ENCODE measurements at regions not wholly inside any gene's neighbourhood (a gene's known extent, or its start where the extent isn't known, plus 50 kb on each side); places are given as distances from the start of the nearest gene placed in this dataset.

DNA sequence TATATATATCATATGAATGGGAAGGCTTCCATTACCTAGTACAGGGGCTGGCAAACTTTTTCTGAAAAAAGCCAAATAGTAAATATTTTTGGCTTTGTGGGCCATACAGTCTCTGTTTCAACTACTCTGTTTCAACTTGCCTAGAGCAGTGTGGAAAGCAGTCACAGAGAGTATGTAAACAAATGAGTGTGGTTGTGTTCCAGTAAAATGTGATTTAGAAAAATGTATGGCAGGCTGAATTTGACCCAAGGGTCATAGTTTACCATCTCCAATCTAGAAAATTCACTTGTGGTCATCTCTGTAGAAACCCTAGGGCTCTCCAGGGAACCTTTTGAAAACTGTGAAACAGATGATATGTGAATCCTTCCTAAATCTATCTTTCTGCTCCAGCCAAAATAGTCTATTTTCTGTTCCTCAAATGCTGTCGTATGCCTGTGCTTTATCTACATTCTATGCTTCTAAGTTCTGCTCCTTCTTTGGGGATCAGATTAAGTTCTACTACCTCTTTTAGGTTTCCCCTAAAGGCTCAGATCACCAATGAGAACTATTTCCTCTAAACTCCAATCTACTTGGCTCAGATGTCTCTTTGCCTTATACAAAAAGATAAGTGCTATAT lies 356.2 kb downstream of the METTL15 start:
- H3K36me3 ChIP-seq = no peaks in the 10 kb centered on the region
- TF ChIP-seq, protein P1, sequence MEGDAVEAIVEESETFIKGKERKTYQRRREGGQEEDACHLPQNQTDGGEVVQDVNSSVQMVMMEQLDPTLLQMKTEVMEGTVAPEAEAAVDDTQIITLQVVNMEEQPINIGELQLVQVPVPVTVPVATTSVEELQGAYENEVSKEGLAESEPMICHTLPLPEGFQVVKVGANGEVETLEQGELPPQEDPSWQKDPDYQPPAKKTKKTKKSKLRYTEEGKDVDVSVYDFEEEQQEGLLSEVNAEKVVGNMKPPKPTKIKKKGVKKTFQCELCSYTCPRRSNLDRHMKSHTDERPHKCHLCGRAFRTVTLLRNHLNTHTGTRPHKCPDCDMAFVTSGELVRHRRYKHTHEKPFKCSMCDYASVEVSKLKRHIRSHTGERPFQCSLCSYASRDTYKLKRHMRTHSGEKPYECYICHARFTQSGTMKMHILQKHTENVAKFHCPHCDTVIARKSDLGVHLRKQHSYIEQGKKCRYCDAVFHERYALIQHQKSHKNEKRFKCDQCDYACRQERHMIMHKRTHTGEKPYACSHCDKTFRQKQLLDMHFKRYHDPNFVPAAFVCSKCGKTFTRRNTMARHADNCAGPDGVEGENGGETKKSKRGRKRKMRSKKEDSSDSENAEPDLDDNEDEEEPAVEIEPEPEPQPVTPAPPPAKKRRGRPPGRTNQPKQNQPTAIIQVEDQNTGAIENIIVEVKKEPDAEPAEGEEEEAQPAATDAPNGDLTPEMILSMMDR (IDR thresholded peaks at IDR 0.05; ENCODE audit: borderline replicate concordance) = no peak
- DNase-seq = no peak
- intact Hi-C loops (cut with micrococcal nuclease) = no loop called here
- no peaks in the 10 kb centered on the region for H3K9me3 ChIP-seq (replicated peaks)
- H3K27me3 ChIP-seq (ENCODE audit: low read depth) = no peaks in the 10 kb centered on the region
- H3K27ac ChIP-seq (replicated peaks) = no peak overlapping the region
- H3K4me3 ChIP-seq = no peak overlapping the region
- no peaks in the 10 kb centered on the region for H3K4me1 ChIP-seq

DNA sequence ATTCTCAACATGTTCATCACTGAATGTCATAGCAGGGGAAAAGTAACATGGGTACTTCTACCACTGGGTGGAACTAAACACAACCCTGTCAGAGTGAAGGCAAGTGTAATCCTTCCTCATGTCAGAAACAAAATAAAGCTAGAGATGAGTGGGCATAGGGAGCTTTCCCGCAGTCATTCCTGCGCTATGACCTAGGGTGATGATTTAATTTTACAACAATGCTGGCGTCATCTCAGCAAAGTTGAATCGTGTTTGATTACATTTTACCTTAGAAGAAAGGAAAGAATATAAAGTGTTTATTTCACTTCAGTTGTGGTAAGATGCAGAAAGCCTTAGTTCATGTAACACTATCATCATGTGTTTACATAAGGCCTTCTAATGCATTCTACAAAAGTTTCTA lies 355.6 kb downstream of the METTL15 start:
- Histone ChIP-seq H3K27me3 (ENCODE audit: low read depth) (no peaks in the 10 kb centered on the region), H3K4me1 (no peaks in the 10 kb centered on the region), H3K36me3 (no peaks in the 10 kb centered on the region), H3K9me3 (replicated peaks) (no peaks in the 10 kb centered on the region), H3K27ac (replicated peaks) (no peak overlapping the region), H3K4me3 (no peak overlapping the region)
- no peak for DNase-seq
- intact Hi-C loops (cut with micrococcal nuclease) = no loop called here
- TF ChIP-seq, protein P1 (IDR thresholded peaks at IDR 0.05; ENCODE audit: borderline replicate concordance) = no peak

DNA sequence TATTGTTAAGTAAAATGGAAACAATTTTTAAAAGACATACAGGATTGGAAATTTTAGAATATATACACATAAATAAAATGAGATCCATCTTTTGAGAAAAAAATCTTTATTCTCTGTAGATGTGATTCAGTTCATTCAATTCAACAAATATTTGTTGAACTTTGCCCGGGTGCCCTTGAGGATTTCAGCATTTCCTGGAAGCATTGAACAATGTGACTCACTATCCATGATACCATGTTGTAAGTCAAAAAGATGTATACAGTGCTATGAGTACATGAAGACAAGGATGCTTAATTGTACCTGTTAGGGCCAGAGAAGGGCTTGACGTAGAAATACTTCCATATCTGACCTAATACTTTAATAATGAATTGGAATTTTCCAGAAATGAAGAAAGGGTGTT lies 353.7 kb downstream of the METTL15 start:
- TF ChIP-seq, protein P1 (IDR thresholded peaks at IDR 0.05; ENCODE audit: borderline replicate concordance) = no peak
- intact Hi-C loops (cut with micrococcal nuclease) = no loop called here
- Histone ChIP-seq H3K4me1 (no peaks in the 10 kb centered on the region), H3K36me3 (no peaks in the 10 kb centered on the region), H3K4me3 (no peak overlapping the region), H3K9me3 (replicated peaks) (no peaks in the 10 kb centered on the region), H3K27me3 (ENCODE audit: low read depth) (no peaks in the 10 kb centered on the region), H3K27ac (replicated peaks) (no peak overlapping the region)
- no peak for DNase-seq

DNA sequence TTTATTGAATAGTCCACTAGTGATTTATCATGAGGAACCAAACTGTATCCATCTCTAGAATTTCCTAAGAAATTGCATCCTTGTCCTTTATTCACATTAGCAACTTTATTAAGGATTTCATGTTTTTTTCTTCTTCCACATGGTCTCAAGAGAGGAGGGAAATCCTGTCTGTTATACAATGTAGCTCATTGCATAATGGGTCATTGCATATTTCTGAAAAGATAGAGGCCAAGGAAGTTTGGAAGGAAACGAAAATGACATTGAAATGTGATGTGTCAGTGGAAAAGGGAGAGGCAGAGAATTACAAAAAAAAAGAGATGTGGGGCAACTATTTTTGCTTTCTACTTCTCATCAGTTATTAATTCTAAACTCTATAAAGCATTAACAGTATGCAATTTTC lies 353.1 kb downstream of the METTL15 start:
- H3K27ac ChIP-seq (replicated peaks) = no peak overlapping the region
- no peaks in the 10 kb centered on the region for H3K27me3 ChIP-seq (ENCODE audit: low read depth)
- no peaks in the 10 kb centered on the region for H3K9me3 ChIP-seq (replicated peaks)
- H3K4me1 ChIP-seq = no peaks in the 10 kb centered on the region
- no peak for DNase-seq
- TF ChIP-seq, protein P1 (IDR thresholded peaks at IDR 0.05; ENCODE audit: borderline replicate concordance) = no peak
- no peaks in the 10 kb centered on the region for H3K36me3 ChIP-seq
- H3K4me3 ChIP-seq = no peak overlapping the region
- intact Hi-C loops (cut with micrococcal nuclease) = no loop called here

DNA sequence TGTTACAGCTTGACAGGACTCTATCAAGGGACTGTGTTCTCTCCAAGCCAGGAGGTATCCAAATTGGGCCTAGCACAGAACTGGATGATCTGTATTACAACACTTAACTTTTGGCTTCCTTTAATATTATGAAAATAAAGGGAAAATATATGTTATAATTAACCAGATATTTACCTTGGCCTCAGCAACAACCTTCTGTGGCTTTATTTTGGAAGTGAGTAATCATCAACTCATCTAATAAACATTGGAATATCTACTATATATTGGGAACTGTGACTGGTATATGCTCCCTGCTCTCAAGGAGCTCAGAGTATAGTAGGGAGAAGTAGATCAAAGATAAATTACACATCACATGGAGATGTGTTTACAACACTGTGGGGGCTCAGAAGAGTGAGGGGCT lies 352.2 kb downstream of the METTL15 start:
- no peak for DNase-seq
- Histone ChIP-seq H3K9me3 (replicated peaks) (no peaks in the 10 kb centered on the region), H3K36me3 (no peaks in the 10 kb centered on the region), H3K27me3 (ENCODE audit: low read depth) (no peaks in the 10 kb centered on the region), H3K4me1 (no peaks in the 10 kb centered on the region), H3K27ac (replicated peaks) (no peak overlapping the region), H3K4me3 (no peak overlapping the region)
- TF ChIP-seq, protein P1 (IDR thresholded peaks at IDR 0.05; ENCODE audit: borderline replicate concordance) = no peak
- intact Hi-C loops (cut with micrococcal nuclease) = no loop called here

Data from left ventricle myocardium inferior (tissue), 1 donor.